Neutrophil (primary cell): ENCODE measurements at regions not wholly inside any gene's neighbourhood (a gene's known extent, or its start where the extent isn't known, plus 50 kb on each side); places are given as distances from the start of the nearest gene placed in this dataset.

Source experiments
- H3K27ac ChIP-seq: fragments of 200-600 bp; sonication (generic); 2 replicates; pipeline ENCODE4 v1.5.1; 2016; ENCODE audit warnings: mild to moderate bottlenecking, moderate library complexity
- H3K27me3 ChIP-seq: fragments of 200-600 bp; sonication (generic); 2 replicates; pipeline ENCODE4 v1.6.0; 2016; ENCODE audit warnings: mild to moderate bottlenecking
- H3K36me3 ChIP-seq: fragments of 200-600 bp; sonication (generic); 2 replicates; pipeline ENCODE4 v1.5.1; 2017
- H3K4me1 ChIP-seq, 2 experiments: fragments of 200-600 bp in 1 of 2; sonication (generic) in 1 of 2; 1 replicate in 1 of 2; 2 replicates in 1 of 2; pipeline versions ENCODE4 v1.5.1 to v1.6.1; 2013 to 2016; ENCODE audit warnings: low read depth in 1 of 2, low read length in 1 of 2, mild to moderate bottlenecking in 1 of 2, moderate library complexity in 1 of 2; ENCODE audit not compliant: control insufficient read depth in 1 of 2, insufficient read depth in 1 of 2
- H3K4me3 ChIP-seq, 2 experiments: fragments of 200-600 bp in 1 of 2; sonication (generic) in 1 of 2; 1 replicate in 1 of 2; 2 replicates in 1 of 2; pipeline ENCODE4 v1.5.1; 2013 to 2016; ENCODE audit warnings: low read depth in 1 of 2, low read length in 1 of 2, mild to moderate bottlenecking in 1 of 2, moderate library complexity in 1 of 2
- H3K9me3 ChIP-seq: fragments of 200-600 bp; sonication (generic); 2 replicates; pipeline ENCODE4 v1.5.1; 2016
- CTCF ChIP-seq: fragments of 200-600 bp; sonication (generic); IDR thresholded peaks from 2 replicates; pipeline ENCODE4 v1.5.1; 2016; ENCODE audit warnings: antibody characterized with exemption

GRCh38 chr11:45518833-45519535 is 146.4 kb downstream of the CHST1 start:
- Histone ChIP-seq H3K9me3 (peaks cover 5% of the 10 kb centered on the region), H3K4me1 (peaks cover 8 to 21% of the 10 kb centered on the region in 2 experiments), H3K36me3 (no peaks in the 10 kb centered on the region), H3K27me3 (no peaks in the 10 kb centered on the region), H3K27ac (peak overlapping the region; percentile 62), H3K4me3 (no peak overlapping the region)
- no peak for TF ChIP-seq CTCF

- no peak for TF ChIP-seq CTCF
- Histone ChIP-seq H3K4me1 (peaks cover 8 to 21% of the 10 kb centered on the region in 2 experiments), H3K9me3 (peaks cover 4% of the 10 kb centered on the region), H3K27ac (peak overlapping the region; percentile 62), H3K4me3 (no peak overlapping the region), H3K27me3 (no peaks in the 10 kb centered on the region), H3K36me3 (no peaks in the 10 kb centered on the region)
These were observed 147.1 kb downstream of the CHST1 start for GRCh38 chr11:45518141-45518832.

- H3K9me3 ChIP-seq, result no peaks in the 10 kb centered on the region
These were observed 148.2 kb downstream of the CHST1 start for GRCh38 chr11:45517171-45517770.

GRCh38 chr11:45513821-45514340 is 151.5 kb downstream of the CHST1 start:
- Histone ChIP-seq H3K9me3 (no peaks in the 10 kb centered on the region), H3K36me3 (no peaks in the 10 kb centered on the region), H3K4me1 (peaks cover 3 to 9% of the 10 kb centered on the region in 2 experiments), H3K27me3 (peaks cover 8% of the 10 kb centered on the region), H3K4me3 (no peak overlapping the region), H3K27ac (no peak overlapping the region)
- TF ChIP-seq CTCF, result no peak

More at GRCh38 chr11:45517171-45517770, 148.2 kb downstream of the CHST1 start:
- Histone ChIP-seq H3K27ac (no peak overlapping the region), H3K4me1 (peaks cover 8 to 21% of the 10 kb centered on the region in 2 experiments), H3K36me3 (no peaks in the 10 kb centered on the region), H3K4me3 (no peak overlapping the region), H3K27me3 (no peaks in the 10 kb centered on the region)
- no peak for TF ChIP-seq CTCF

- Histone ChIP-seq H3K27ac (no peak overlapping the region), H3K4me1 (no peaks in the 10 kb centered on the region), H3K4me3 (no peak overlapping the region), H3K9me3 (no peaks in the 10 kb centered on the region), H3K27me3 (peaks cover 19% of the 10 kb centered on the region), H3K36me3 (no peaks in the 10 kb centered on the region)
- TF ChIP-seq CTCF, result no peak
These were observed 152.8 kb downstream of the CHST1 start for GRCh38 chr11:45512471-45513148.
